ENCODE measurements at regions not wholly inside any gene's neighbourhood (a gene's known extent, or its start where the extent isn't known, plus 50 kb on each side); places are given as distances from the start of the nearest gene placed in this dataset.

DNA sequence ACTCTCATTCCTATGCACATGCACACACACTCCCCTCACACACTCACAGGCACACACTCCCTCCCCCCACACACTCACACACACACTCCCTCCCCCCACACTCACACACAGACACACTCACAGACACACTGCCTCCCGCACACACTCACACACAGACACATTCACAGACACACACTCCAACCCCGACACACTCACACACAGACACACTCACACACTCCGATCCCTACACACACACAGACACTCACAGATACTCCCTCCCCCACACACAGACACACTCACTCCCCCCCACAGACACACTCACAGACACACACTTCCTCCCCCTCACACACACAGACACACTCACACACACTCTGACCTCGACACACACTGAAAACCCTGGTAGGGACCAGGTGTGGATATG is 176.2 kb downstream of the TFAP2C start:
- TF ChIP-seq, protein P1, sequence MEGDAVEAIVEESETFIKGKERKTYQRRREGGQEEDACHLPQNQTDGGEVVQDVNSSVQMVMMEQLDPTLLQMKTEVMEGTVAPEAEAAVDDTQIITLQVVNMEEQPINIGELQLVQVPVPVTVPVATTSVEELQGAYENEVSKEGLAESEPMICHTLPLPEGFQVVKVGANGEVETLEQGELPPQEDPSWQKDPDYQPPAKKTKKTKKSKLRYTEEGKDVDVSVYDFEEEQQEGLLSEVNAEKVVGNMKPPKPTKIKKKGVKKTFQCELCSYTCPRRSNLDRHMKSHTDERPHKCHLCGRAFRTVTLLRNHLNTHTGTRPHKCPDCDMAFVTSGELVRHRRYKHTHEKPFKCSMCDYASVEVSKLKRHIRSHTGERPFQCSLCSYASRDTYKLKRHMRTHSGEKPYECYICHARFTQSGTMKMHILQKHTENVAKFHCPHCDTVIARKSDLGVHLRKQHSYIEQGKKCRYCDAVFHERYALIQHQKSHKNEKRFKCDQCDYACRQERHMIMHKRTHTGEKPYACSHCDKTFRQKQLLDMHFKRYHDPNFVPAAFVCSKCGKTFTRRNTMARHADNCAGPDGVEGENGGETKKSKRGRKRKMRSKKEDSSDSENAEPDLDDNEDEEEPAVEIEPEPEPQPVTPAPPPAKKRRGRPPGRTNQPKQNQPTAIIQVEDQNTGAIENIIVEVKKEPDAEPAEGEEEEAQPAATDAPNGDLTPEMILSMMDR (IDR thresholded peaks at IDR 0.05), result no peak
- H3K4me3 ChIP-seq, result no peak overlapping the region
- H3K9me3 ChIP-seq, result no peaks in the 10 kb centered on the region
- H3K27ac ChIP-seq, result no peak overlapping the region
- no peaks in the 10 kb centered on the region for H3K27me3 ChIP-seq
- no peaks in the 10 kb centered on the region for H3K36me3 ChIP-seq
- H3K4me1 ChIP-seq, result no peaks in the 10 kb centered on the region
- intact Hi-C loops (cut with DNase I), result no loop called here
- DNase-seq (ENCODE audit: low spot score in 2 of 2), result no peak

DNA sequence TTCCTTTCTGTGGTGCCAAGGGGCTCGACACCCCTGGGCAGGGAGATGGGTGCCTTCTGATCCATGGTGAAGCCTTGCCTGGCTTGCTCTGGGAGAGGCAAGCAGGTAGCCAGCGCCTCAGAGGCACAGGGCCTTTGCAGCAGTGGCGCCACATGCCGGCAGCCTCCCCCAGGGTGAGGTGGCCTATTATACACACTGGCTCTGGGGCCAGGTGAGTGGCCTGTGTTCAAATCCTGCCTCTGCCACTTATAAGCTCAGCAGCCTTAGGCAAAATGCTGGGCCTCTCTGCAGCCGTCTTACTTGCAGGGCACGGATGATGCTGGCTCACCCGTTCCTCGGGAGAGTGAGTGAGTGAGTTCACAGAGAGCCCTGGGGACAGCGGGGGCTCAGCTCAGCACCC is 176.9 kb downstream of the TFAP2C start:
- TF ChIP-seq, protein P1 (IDR thresholded peaks at IDR 0.05), result no peak
- H3K27ac ChIP-seq, result no peak overlapping the region

DNA sequence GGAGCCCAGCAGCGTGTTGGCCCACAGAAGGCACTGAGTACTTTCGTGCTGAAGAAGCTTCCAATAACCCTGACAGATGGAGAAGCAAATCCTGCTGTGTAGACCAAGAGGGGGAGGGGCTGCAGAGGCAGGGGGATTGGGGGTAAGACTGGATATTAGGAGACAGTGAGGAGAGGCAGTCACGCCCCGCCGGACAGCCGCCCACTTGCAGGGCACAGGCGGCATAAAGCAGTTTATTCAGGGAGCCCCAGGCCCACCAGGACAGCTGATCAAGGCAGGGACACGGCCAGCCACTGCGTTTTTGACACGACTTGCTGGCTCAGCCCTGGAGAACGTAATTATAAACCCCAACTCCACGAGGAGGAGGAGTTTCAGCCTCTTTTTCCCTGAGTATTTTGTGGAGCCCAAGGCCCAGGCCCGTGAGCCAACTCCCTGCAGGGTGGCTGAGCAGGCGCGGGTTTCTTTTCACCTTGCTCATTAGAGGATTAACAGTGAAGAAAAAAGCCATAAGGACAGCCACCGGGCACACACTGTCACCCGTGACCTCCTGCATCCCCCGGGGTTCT is 177.9 kb downstream of the TFAP2C start:
- no peaks in the 10 kb centered on the region for H3K4me1 ChIP-seq

More for the DNA sequence above, 176.9 kb downstream of the TFAP2C start:
- no peaks in the 10 kb centered on the region for H3K4me1 ChIP-seq
- intact Hi-C loops (cut with DNase I), result no loop called here
- no peaks in the 10 kb centered on the region for H3K36me3 ChIP-seq
- DNase-seq (ENCODE audit: low spot score in 2 of 2), result no peak
- H3K9me3 ChIP-seq, result no peaks in the 10 kb centered on the region
- no peak overlapping the region for H3K4me3 ChIP-seq
- H3K27me3 ChIP-seq, result no peaks in the 10 kb centered on the region

DNA sequence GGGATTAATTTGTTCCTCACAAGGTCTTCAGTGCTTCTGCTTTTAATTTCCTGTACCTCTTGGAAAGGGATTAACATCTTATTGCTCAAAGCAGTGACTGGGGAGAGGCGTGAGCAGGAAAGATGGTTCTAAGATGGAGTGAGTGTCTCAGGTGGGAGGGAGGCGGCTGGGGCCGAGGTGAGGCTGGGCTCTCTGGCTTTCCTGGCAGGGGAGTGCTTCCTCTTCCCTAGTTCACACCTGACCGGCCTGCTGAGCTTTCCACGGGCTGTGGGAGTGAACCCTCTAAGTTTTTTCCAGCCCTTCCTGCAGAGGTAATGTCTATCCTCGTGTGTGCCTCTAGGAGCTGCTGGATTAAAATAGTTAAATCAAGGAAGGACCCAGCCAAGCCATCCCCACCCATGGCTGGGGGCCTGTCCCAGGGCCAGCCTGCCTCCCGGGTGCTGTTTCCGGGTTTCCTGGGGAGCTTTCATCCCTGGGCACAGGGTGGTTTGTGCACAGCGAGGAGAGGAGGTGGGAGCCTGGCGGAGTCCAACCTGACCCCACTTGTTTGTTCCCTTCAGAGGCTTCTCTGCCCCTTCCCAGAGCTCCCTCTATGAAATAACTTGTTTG is 179.1 kb downstream of the TFAP2C start:
- Histone ChIP-seq H3K27ac (no peak overlapping the region), H3K27me3 (no peaks in the 10 kb centered on the region), H3K4me1 (no peaks in the 10 kb centered on the region), H3K4me3 (no peak overlapping the region), H3K36me3 (no peaks in the 10 kb centered on the region), H3K9me3 (no peaks in the 10 kb centered on the region)
- intact Hi-C loops (cut with DNase I), result no loop called here
- TF ChIP-seq, protein P1 (IDR thresholded peaks at IDR 0.05), result no peak
- no peak for DNase-seq (ENCODE audit: low spot score in 2 of 2)

More for the DNA sequence above, 177.9 kb downstream of the TFAP2C start:
- H3K27me3 ChIP-seq, result no peaks in the 10 kb centered on the region
- no peaks in the 10 kb centered on the region for H3K36me3 ChIP-seq
- no peaks in the 10 kb centered on the region for H3K9me3 ChIP-seq
- TF ChIP-seq, protein P1 (IDR thresholded peaks at IDR 0.05), result no peak
- intact Hi-C loops (cut with DNase I), result no loop called here
- H3K27ac ChIP-seq, result no peak overlapping the region
- DNase-seq (ENCODE audit: low spot score in 2 of 2), result no peak
- no peak overlapping the region for H3K4me3 ChIP-seq

DNA sequence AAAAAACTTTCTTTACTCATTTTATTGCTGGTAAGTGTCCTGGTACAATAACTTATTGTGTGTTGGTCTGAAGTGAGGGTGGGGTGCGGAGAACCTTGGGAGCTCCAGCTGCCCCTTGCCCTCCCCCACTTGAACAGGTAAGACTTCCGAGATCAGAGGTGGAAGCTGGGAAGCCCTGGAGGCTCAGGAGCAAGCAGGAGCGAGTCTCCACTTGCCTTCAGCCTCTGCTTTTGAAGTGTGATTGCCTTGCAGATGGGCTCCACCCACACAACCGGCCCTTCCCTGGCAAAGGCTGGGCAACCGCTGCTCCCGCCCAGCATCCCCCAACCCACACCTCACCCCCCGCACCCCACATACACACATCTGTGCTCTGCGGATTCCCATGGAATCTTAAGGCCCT is 179.6 kb downstream of the TFAP2C start:
- H3K27me3 ChIP-seq, result no peaks in the 10 kb centered on the region
- no peak overlapping the region for H3K4me3 ChIP-seq
- no peak for DNase-seq (ENCODE audit: low spot score in 2 of 2)
- H3K4me1 ChIP-seq, result no peaks in the 10 kb centered on the region
- intact Hi-C loops (cut with DNase I), result no loop called here
- H3K9me3 ChIP-seq, result no peaks in the 10 kb centered on the region
- no peaks in the 10 kb centered on the region for H3K36me3 ChIP-seq
- TF ChIP-seq, protein P1 (IDR thresholded peaks at IDR 0.05), result no peak
- H3K27ac ChIP-seq, result no peak overlapping the region

Measured in ascending aorta (tissue), 2 donors.